Hematopoietic multipotent progenitor cell treated with erythropoietin and hydrocortisone succinate and interleukin-3 and kit ligand, for 15 days (in vitro differentiated cells): ENCODE measurements at regions not wholly inside any gene's neighbourhood (a gene's known extent, or its start where the extent isn't known, plus 50 kb on each side); places are given as distances from the start of the nearest gene placed in this dataset.
"Not testable (repeated sequence)": the region's sequence is repeated elsewhere in the genome, so short reads cannot be mapped to it uniquely, and the experiment has no call there.

Experiments
- DNase-seq: peaks from one replicate; pipeline ENCODE4 v3.0.0-alpha.2; 2015; ENCODE audit warnings: low spot score

DNA sequence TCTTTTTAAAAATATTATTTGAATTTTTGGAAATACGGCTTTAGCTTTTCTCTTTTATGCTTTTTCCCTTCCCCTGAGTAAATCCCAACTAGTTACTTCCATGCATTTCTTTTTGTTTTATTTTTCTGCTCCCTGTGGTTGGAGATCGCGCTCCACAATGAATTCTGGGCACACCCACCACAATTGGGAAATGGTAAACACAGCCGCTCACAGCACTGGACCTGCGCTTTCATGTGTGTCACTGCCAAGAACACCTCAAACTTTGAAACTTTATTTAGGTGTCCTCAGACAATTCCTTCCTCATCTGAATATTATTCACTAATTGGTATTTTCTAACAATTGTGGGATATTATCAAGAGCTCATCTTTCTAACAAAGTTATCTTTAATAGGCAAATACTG lies 82.8 kb upstream of the TMEM18 start:
- no peak for DNase-seq

DNA sequence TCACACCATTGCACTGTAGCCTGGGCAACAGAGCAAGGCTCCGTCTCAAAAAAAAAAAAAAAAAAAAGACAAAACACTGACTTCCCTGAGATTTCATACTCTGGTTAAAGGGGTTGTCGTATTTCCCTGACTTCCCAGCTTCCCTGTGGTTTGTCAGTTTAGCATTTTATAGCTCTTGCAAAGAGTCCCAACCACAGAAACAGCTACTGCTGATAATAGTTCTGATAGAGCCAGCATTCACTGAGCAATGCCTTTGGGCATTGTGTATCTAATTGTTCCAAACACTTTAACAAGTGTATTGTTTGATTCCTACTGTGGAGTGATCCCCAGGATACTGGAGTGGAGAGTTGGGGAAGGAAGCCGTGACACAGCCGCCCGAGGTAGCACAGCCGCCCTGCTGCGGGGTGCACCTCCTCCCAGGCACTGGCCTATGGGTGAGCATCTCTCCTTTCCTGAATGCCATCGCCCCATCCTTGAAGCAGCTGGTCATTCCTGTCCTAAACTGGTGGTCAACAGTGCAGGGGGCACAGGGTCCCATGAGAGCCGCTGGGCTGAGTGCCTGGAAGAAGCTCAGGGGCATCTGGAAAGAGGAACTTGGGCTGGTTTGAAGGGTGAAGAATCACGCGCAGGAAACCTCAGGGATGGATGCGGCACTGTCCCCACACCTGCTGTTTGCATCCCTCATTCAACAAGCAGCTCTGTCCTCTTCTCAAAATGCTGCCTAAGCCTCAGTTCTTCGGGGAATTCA lies 81.0 kb upstream of the TMEM18 start:
- no peak for DNase-seq

DNA sequence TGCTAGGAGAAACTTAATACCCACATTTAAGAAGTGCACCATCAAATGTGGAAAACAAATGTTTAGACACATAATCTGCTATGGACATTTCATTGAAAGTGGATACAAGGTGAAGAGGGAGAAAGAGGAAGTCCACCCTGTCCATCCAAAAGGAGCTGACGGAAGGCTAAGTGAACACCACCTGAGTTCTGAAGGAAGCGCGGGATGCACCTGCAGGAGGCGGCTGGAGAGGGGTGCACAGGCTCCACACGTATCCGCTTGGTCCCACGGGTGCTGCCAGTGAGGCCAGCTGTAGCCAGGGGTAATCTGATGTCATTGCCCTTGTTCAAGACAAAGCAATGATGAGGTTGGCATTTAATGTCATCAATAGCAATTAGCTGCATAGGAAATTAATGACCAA lies 75.9 kb upstream of the TMEM18 start:
- DNase-seq: no peak

DNA sequence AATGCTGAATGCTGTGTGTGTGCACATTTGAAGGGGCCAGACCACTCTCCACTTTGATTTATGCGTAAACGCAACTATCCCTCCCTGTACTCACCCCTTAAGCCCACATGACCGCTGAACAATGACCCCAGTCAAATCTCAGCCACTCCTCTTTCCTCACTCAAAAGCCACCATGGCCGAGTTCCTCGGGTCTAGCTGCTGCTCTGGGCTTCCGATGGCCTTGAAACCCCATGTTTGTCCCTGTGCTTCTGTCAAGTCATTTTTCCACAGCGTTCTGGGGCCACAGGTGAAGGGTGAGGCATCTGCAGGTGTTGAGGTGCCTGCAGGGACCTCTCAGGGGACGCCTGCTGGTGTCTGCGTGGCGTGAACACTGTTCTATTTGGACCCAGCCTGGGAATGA lies 74.3 kb upstream of the TMEM18 start:
- DNase-seq: no peak

DNA sequence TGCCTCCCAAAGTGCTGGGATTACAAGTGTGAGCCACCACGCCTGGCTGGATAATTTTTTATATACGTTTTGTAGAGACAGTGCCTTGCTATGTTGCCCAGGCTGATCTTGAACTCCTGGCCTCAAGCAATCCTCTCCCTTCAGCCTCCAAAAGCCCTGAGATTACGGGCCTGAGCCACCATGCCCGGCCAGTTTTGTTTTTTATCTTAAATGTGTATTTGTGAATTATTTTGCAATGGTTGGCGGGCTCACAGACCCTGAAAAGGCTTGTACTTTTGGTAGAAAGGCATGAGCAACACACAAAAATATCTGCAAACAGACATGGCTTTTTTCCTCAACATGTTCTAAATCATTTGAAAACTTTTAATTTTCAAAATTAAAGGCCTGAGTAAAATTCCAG lies 73.4 kb upstream of the TMEM18 start:
- no peak for DNase-seq

DNA sequence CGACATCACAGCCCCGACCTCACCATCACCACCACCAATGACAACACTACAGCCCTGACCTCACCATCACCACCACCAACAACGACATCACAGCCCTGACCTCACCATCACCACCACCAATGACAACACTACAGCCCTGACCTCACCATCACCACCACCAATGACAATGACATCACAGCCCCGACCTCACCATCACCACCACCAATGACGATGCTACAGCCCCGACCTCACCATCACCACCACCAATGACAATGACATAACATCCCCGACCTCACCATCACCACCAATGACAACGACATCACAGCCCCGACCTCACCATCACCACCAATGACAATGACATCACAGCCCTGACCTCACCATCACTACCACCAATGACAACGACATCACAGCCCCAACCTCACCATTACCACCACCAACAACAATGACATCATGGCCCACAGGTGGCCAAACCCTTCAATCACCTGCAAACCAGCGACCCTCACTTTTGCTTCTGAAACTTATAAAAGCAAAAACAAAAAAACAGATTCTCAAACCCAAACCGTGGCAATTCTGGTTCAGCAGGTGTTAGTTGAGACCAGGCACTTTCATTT lies 70.7 kb upstream of the TMEM18 start:
- no peak for DNase-seq

DNA sequence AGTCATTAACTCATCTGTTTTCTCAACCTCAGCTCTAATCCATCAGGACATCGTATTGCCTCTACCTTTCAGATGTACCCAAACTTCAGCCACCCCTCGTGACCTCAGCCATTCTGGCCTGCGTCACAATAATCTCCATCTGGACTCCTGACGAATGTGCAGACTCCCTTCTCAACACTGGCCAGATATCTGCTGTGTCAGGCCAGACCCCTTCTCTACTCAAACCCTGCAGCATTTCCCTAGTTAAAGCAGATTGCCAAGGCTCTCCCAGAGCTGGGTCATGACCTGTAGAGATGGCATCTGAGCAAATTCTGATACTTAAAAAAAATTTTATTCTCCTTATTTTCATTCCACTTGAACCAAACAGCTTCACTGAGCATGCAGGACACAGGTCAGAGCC lies 69.5 kb upstream of the TMEM18 start:
- DNase-seq: no peak

DNA sequence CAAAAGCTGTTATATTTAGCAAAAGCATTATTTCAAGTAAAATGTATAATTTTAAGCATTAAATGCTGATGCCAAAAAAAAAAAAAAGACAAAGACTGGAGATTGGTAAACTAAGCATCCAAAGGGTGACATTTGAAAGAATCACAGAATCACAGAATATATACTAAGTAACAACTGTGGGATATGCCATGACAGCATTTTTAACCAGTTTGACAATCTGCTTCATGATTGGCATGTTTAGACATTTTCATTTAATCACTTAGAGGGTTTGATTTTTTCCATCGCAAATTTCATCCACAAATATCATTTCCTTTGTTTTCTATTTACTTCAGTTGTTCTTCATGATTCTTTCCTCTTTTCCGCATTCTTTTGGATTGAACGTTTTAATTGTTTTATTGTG lies 66.9 kb upstream of the TMEM18 start:
- DNase-seq: no peak

DNA sequence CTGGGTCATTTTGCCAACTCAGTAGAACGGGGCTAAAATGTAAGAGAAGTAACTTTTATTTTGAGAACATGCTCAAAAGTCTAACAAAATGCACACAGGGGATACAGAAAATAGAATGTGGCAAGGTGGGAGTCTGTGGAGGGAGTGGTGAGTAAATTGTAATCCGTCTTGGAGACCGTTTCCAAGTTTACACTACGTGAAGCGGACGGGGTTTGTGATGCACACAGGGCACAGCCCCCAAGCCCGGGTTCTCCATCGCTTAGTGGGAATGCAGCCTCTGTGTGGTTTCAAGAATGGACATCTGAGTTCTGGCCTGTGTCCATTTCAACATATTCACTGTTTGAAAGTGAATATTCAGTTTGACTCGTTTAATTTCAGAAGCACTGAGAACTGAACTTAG lies 65.0 kb upstream of the TMEM18 start:
- no peak for DNase-seq

DNA sequence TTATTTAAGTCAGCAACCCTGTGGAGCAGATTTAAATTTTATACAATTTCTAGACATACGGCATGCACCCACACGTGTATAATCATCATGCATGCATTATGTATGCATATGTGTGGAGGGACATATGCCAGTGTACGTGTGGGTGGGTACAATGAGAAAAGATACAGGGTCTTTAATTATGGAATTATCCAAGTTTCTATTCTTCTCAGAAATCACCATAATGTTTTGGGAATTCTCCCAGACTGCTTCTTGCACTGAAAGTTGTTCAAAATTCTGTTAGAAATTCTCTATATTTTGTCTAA lies 63.9 kb upstream of the TMEM18 start:
- DNase-seq: no peak

DNA sequence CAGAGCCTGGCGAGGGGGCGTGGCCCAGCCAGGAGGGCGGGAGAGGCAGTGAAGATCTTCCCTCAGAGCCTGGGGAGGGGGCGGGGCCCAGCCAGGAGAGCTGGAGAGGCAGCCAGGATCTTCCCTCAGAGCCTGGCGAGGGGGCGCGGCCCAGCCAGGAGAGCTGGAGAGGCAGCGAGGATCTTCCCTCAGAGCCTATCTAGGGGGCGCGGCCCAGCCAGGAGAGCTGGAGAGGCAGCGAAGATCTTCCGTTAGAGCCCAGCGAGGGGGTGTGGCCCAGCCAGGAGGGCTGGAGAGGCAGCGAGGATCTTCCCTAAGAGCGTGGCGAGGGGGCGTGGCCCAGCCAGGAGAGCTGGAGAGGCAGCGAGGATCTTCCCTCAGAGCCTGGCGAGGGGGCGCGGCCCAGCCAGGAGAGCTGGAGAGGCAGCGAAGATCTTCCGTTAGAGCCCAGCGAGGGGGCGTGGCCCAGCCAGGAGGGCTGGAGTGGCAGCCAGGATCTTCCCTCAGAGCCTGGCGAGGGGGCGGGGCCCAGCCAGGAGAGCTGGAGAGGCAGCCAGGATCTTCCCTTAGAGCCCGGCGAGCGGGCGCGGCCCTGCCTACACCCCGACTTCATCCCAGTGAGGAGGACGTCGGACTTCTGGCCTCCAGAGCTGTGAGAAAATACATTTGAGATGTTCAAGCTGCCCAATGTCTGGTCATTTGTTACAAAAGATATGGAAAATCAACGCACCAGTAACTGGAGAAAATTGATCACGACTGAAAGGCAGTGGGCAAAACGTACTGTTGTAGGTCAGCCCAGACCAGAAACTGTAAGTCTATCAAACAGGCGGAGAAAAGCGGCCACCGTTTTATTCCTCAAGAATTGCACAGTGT lies 63.4 kb upstream of the TMEM18 start:
- DNase-seq: not testable (repeated sequence)

DNA sequence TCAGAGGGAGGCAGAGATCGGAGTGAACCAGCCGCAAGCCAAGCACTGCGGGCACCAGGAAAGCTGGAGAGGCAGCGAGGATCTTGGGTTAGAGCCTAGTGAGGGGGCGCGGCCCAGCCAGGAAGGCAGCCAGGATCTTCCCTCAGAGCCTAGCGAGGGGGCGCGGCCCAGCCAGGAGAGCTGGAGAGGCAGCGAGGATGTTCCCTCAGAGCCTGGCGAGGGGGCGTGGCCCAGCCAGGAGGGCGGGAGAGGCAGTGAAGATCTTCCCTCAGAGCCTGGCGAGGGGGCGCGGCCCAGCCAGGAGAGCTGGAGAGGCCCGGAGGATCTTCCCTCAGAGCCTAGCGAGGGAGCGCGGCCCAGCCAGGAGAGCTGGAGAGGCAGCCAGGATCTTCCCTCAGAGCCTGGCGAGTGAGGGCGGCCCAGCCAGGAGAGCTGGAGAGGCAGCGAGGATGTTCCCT lies 62.7 kb upstream of the TMEM18 start:
- DNase-seq: not testable (repeated sequence)

DNA sequence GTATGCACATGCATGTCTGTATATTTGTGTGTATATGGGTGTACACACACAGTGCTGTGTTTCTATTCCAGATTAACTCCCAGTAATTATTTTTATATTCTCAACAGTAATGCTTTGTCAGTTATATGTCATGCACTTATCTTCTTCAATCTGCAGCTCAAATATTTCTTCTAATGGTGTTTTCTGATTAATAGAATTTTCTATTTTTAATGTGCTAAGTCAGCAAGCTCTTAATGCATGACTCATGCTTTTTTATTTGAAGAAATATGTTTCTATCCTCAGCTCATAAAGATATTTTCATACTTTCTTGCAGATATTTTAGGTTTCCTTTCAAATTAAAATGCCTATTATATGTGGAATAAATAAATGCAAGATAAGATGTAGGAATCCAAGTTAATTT lies 59.7 kb upstream of the TMEM18 start:
- no peak for DNase-seq

DNA sequence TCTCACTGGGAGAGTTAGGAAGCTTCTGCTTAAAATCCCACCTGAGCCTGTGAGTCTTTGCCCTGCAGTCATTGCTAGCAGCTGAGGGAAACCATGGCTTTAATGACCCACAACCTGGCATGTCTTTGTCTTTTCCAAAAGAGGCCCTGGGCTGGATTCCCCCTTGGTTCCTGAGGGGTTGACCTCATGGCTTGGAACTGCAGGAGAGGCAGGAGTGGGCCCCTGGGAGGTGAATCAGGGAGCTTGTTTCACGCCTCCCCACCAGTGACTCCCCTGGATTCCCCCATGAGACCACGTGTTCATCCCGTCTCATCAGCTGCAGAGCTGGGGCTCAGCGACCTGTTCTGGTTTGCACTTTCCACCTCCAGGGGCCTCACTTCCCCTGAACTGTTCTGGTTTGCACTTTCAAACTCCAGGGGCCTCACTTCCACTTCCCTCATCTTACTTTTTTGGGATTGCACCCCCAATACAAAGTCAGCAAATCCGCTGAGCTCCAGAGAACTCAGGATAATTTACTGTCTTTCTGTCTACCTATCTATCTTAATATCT lies 58.5 kb upstream of the TMEM18 start:
- DNase-seq: no peak

DNA sequence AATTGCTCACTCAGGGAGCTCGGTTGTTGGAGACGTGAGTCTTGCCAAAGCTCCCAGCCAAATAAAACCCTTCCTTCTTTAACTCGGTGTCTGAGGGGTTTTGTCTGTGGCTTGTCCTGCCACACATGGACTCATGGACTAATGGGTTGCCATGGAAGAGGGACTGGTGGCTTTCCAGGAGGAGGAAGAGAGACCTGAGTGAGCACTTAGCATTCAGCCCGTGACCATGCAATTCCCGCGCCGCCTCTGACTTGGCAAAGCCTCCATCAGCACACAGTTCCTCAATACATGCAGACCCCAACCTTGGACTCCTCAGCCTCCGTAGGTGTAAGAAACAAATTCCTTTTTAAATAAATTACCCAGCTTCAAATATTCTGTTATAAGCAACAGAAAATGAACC lies 57.3 kb upstream of the TMEM18 start:
- DNase-seq: no peak

DNA sequence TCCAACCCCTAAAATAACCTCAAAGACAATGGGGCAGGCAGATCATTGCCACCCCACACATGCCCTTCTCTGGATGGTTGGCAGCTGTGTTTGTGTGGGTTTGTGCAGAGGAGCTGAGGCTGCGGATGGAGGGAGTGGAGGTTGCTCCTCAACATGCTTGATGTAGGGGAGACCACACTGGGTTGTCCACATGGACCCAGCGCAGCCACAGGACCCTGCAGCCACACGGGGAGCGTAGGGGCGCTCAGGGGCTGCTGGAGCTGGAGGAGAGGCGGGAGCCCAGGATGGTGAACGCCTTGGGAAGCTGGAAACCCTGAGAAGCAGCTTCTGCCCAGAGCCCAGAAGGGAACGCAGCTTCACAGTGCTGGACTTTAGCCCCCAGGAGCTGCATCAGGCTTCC lies 56.3 kb upstream of the TMEM18 start:
- DNase-seq: no peak

DNA sequence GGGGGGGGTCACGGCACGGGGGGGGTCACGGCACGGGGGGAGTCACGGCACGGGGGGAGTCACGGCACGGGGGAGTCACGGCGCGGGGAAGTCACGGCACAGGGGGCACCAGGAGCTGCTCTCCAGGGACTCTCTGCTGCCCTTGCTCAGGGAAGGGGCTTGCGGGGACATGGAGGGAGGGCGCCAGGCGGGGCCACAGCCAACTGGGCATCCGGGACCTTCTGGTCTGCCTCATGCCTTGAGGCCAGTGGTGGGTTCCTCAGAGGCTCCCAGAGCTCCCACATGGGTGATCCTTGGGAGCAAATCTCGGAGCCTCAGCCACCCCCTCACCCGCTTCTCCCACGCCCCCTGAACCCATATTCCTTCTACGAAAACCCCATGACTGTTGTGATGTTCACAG lies 55.8 kb upstream of the TMEM18 start:
- no peak for DNase-seq

DNA sequence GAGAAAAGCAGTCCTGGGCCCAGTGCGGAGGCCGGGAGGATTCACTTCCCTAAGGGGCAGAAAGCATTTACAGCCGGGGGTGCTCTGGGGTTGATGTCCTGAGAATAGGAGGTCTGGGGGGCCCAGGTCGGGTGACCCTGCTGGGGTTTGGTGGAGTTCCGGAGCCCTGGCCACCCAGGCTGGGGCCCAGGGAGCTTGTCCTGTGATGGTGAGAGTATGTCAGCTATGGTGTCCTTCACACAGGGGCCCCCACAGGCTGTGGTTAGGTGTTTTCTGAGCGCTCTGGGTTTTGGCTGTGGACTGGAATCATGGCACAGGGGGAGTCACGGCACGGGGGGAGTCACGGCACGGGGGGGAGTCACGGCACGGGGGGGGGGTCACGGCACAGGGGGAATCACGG lies 54.5 kb upstream of the TMEM18 start:
- DNase-seq: no peak

DNA sequence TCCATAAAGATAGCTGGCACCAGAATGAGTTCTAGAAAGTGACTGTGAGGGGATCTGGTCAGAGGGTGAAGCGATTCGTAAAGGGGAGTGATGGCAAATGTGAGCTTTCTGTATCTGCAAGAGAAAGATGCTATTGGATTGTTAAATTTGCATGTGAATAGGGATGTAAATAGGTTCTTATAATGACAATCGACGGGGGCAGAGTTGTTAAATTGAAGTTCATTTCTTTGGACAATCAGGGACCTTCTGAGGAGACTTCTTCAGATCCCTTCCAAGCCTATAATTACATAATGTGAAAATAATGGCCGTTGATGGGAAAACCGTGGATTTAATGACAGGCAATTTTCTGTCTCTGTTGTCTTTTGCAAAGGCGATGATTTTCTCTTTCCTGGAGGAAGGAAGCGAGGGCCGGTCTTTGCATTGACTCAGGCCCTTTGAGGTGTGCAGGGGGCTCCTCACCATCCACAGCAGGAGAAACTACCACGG lies 52.2 kb upstream of the TMEM18 start:
- DNase-seq: no peak

DNA sequence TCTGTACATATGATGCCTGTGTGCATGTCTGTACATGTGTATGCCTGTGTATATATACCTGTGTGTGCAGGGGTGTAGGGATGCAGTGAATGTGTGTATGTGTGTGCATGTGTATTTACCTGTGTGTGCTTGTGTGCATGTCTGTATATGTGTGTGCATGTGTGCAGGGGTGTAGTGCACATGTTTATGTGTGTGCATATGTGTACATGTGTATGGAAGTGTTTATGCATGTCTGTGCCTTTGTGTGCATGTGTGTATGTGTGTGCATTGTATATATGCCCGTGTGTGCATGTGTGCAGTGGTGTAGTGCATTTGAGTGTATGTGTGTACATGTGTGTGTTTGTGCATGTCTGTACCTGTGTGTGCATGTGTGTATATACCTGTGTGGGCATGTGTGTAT lies 51.0 kb upstream of the TMEM18 start:
- no peak for DNase-seq

DNA sequence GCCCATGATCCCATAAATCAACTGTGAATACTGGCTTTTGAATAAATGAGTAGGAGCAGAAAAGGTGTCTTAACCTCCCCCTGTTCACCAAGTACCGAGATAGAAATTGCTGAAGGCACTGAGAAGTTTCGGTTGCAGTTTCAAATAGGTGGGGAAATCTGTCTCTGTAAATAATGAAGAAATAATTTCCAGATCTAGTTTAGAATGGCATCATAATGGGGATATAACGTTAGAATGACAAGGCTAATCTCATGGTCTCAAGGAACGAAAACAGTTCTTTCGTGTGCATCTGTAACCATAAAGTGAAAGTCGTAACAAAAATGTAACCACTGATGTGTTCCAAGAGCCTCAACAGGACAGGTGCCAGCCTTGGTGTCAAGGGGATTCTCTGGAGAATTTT lies 49.9 kb upstream of the TMEM18 start:
- DNase-seq: no peak
